ENCODE measurements at regions not wholly inside any gene's neighbourhood (a gene's known extent, or its start where the extent isn't known, plus 50 kb on each side); places are given as distances from the start of the nearest gene placed in this dataset.

DNA sequence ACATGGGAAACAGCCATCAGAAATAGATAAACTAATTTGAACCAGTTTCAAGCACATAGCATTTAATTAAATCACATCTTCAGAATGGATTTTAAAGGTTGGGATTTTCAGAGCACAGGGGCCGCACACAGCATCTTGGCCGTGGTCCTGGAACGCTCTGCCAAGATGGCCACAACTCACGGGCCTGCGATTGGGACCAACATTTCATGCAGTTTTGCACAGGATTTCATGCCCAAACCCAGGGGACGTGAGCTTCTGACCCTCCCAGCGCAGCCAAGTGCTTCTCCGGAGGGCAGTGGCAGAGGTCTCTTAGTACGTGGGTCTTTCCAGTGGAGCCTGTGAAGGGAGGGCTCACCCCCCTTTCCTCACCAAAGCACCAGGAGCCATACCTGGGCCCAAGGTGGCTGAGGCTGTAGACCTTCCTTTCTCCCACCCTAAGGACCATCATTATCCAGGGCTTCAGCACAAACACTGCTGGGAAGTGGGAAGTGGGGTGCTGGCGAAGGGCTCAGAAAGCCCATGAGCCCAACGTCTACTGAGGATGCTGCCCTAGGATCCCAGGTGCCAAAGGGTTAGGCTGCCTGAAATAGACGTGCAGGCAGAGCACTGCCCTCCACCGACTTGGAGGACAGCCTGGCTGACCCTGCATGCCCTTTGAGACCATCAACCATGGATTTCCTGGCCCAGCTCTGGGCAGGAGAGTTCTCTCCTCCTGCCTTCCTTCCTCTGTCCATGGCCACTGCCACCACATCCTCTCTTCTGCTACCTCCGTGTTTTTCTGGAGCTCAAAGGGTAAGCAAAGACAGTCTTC lies 611.2 kb upstream of the MGMT start:
- no peak overlapping the region for H3K4me3 ChIP-seq (ENCODE audit: low read depth, low read length)
- TF ChIP-seq CTCF (IDR thresholded peaks at IDR 0.05; ENCODE audit: insufficient read depth, low read length, poor library complexity, severe bottlenecking), result no peak
- no peak for DNase-seq (ENCODE audit: low read depth)

GRCh38 chr10:128859738-128860386 lies 607.2 kb upstream of the MGMT start:
- H3K4me3 ChIP-seq (ENCODE audit: low read depth, low read length), result no peak overlapping the region
- no peaks in the 10 kb centered on the region for H3K36me3 ChIP-seq (ENCODE audit: control insufficient read depth, insufficient read depth, low read length)
- no peak for DNase-seq (ENCODE audit: low read depth)
- peak; percentile 65 for TF ChIP-seq CTCF (IDR thresholded peaks at IDR 0.05; ENCODE audit: insufficient read depth, low read length, poor library complexity, severe bottlenecking)
- H3K27me3 ChIP-seq (ENCODE audit: control insufficient read depth, insufficient read depth, low read length), result no peaks in the 10 kb centered on the region

More for the DNA sequence above, 611.2 kb upstream of the MGMT start:
- H3K27me3 ChIP-seq (ENCODE audit: control insufficient read depth, insufficient read depth, low read length), result no peaks in the 10 kb centered on the region
- no peaks in the 10 kb centered on the region for H3K36me3 ChIP-seq (ENCODE audit: control insufficient read depth, insufficient read depth, low read length)

DNA sequence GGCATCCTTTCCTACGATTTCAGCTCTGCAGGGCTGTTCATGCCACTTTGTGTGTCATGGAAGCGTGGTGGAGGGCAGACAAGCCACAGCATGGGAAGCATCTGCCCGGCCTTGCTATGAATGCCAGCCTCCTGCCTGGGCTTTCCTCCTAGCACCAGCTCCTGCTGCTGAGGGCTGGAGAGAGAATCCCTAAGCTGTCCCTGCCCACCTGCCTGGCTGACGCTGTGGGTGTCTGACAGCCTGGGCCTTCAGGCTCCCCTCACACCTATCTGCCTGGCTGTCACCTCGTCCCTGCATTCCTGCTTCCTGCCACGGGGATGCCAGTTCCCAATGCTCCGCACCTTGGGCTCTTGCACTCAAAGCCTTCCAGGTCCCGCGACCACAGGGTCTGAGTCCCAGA lies 606.5 kb upstream of the MGMT start:
- TF ChIP-seq CTCF (IDR thresholded peaks at IDR 0.05; ENCODE audit: insufficient read depth, low read length, poor library complexity, severe bottlenecking), result no peak
- H3K4me3 ChIP-seq (ENCODE audit: low read depth, low read length), result no peak overlapping the region
- no peak for DNase-seq (ENCODE audit: low read depth)
- no peaks in the 10 kb centered on the region for H3K27me3 ChIP-seq (ENCODE audit: control insufficient read depth, insufficient read depth, low read length)
- no peaks in the 10 kb centered on the region for H3K36me3 ChIP-seq (ENCODE audit: control insufficient read depth, insufficient read depth, low read length)

DNA sequence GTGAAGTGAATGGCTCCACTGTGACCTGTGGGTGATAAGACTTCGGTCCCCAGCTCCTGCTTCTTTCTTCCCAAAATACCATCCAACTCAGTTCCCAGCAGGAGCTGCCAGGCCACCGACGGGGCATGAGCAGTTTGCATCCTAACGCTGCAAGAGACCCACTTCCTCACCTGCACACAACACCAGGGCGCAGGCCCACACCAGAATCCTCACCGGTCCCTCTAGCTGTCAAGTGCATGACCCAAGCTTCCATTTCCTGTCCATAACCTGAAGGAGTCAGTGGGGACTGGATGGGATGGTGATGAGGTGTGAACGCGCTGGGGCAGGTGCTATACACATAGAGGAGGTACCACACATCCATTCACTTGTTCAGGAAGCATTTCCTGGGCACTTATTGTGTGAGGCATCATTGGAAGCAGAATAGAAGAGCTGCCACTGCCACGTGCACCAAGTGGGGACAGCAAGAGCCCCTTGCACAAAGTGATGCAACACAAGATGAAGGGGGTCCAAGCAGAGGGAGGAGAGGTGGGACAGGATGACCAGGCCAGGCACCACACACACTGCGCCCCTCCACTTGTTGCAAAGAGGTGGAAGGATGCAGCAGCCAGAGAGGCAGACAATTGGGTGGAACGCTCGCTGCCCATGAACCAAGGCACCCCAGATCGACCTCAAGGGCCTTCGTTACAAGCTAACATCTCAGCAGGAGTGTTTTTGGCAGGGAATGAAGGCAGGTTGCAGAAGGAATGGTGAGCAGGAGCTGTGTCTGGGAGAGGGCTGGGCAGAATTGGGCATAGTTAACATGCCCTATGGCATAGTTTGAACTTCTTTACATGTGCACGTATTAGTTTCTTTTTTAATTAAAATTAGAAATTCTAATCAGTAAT lies 605.8 kb upstream of the MGMT start:
- Histone ChIP-seq H3K36me3 (ENCODE audit: control insufficient read depth, insufficient read depth, low read length) (no peaks in the 10 kb centered on the region), H3K4me3 (ENCODE audit: low read depth, low read length) (no peak overlapping the region), H3K27me3 (ENCODE audit: control insufficient read depth, insufficient read depth, low read length) (no peaks in the 10 kb centered on the region)
- TF ChIP-seq CTCF (IDR thresholded peaks at IDR 0.05; ENCODE audit: insufficient read depth, low read length, poor library complexity, severe bottlenecking), result no peak
- DNase-seq (ENCODE audit: low read depth), result no peak

GRCh38 chr10:128863411-128863810 lies 603.6 kb upstream of the MGMT start:
- H3K36me3 ChIP-seq (ENCODE audit: control insufficient read depth, insufficient read depth, low read length), result no peaks in the 10 kb centered on the region
- H3K4me3 ChIP-seq (ENCODE audit: low read depth, low read length), result no peak overlapping the region
- no peak for DNase-seq (ENCODE audit: low read depth)
- TF ChIP-seq CTCF (IDR thresholded peaks at IDR 0.05; ENCODE audit: insufficient read depth, low read length, poor library complexity, severe bottlenecking), result no peak
- H3K27me3 ChIP-seq (ENCODE audit: control insufficient read depth, insufficient read depth, low read length), result no peaks in the 10 kb centered on the region

All from kidney epithelial cell (primary cell).